Transverse colon (tissue), 4 donors: ENCODE measurements at regions not wholly inside any gene's neighbourhood (a gene's known extent, or its start where the extent isn't known, plus 50 kb on each side); places are given as distances from the start of the nearest gene placed in this dataset.

Source experiments
- DNase-seq: peaks from one replicate; pipeline ENCODE4 v3.0.0-alpha.2; 2019
- H3K27ac ChIP-seq, 4 donors: fragments of 200-600 bp; sonication (generic); 2 replicates each; pipeline ENCODE4 v1.5.1; 2016 to 2018; ENCODE audit warnings: inconsistent platforms in 4 of 4
- H3K27me3 ChIP-seq: fragments of 200-600 bp; sonication (generic); 2 replicates; pipeline ENCODE4 v1.5.1; 2017; ENCODE audit warnings: inconsistent platforms
- H3K36me3 ChIP-seq, 4 donors: fragments of 200-600 bp; sonication (generic); 2 replicates each; pipeline ENCODE4 v1.5.1; 2017 to 2019; ENCODE audit warnings: inconsistent platforms in 4 of 4
- H3K4me1 ChIP-seq, 4 donors: fragments of 200-600 bp; sonication (generic); 2 replicates each; pipeline ENCODE4 v1.5.1; 2017 to 2020; ENCODE audit warnings: inconsistent platforms in 4 of 4
- H3K4me3 ChIP-seq, 4 donors: fragments of 200-600 bp; sonication (generic); 1 replicate in 1 of 4; 2 replicates in 3 of 4; pipeline versions ENCODE4 v1.5.1 to v1.6.1; 2017 to 2019; ENCODE audit warnings: inconsistent platforms in 4 of 4
- H3K9me3 ChIP-seq, 2 donors: fragments of 200-600 bp; sonication (generic); 2 replicates each; pipeline ENCODE4 v1.5.1; 2017 to 2019; ENCODE audit warnings: inconsistent platforms in 2 of 2
- EP300 ChIP-seq: sonication (generic); formaldehyde crosslinking; IDR thresholded peaks from one replicate; pipeline ENCODE4 v1.6.1; 2017; ENCODE audit warnings: antibody characterized with exemption, low read depth
- POLR2A ChIP-seq: fragments of 450-650 bp; IDR thresholded peaks from one replicate; pipeline ENCODE4 v1.6.1; 2016; ENCODE audit warnings: antibody characterized with exemption, mild to moderate bottlenecking, moderate library complexity
- POLR2AphosphoS5 ChIP-seq, 3 donors: sonication (generic); formaldehyde crosslinking; IDR thresholded peaks; one replicate each; pipeline ENCODE4 v1.6.1; 2016; ENCODE audit warnings: antibody characterized with exemption in 3 of 3
- WGBS, 2 donors: methylation state at CpG; one replicate each; pipeline ENCODE4 v1.1.5; 2018; ENCODE audit warnings: low coverage in 1 of 2; 5-methylcytosine and 5-hydroxymethylcytosine counted together
- in situ Hi-C, 4 donors: fragments of 200-750 bp; cut with MboI; loops; one replicate each; pipeline versions ENCODE4 v1.15.0 to v1.15.1; 2017; ENCODE audit warnings: low sequenced_read_pairs in 3 of 4, low pct_ligation_motif_present in 1 of 4, low pct_unique_long_range_greater_than_20kb in 1 of 4
- intact Hi-C: fragments of 100-400 bp; cut with DNase I; formaldehyde crosslinking; loops from one replicate; pipeline ENCODE4 v1.15.1; 2023; ENCODE audit warnings: low total_unique reads
- TF ChIP-seq, protein P1 (sequence below), 5 experiments: fragments of 200-600 bp in 3 of 5; fragments of 450-650 bp in 2 of 5; sonication (generic) in 3 of 5; IDR thresholded peaks; 1 replicate in 2 of 5; 2 replicates in 3 of 5; pipeline ENCODE4 v1.5.1; 2016 to 2017; ENCODE audit warnings: antibody characterized with exemption in 5 of 5, inconsistent platforms in 3 of 5, mild to moderate bottlenecking in 2 of 5, moderate library complexity in 1 of 5

DNA sequence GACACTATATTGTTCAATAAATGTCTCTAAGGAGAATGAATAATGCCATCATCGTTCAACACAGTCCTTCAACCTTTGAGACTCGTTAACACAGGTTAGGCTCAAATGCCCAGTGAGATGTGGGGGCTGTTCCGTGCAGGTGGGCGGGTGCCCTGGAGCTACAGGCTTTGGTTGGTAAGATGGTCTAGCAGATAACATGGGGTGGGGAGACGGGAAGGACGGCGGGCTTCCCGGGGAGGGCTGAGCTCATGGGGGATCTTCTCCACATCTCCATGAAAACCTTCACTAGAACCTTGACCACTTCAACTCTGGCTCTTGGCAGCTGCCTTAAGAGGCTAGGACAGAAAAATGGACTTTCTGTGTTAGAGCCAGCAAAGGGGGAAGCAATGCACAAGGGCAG is 134.1 kb upstream of the TCERG1L start:
- intact Hi-C loops: no loop called here
- DNase-seq: no peak
- H3K4me1 ChIP-seq: no peaks in the 10 kb centered on the region
- 60 to 78% methylated on average over 1 to 8 of the region's 8 CpGs for WGBS, 2 donors
- no peak overlapping the region for H3K27ac ChIP-seq
- TF ChIP-seq POLR2AphosphoS5 (IDR thresholded peaks at IDR 0.05) (no peak), EP300 (no peak), POLR2A (no peak)
- TF ChIP-seq, protein P1, sequence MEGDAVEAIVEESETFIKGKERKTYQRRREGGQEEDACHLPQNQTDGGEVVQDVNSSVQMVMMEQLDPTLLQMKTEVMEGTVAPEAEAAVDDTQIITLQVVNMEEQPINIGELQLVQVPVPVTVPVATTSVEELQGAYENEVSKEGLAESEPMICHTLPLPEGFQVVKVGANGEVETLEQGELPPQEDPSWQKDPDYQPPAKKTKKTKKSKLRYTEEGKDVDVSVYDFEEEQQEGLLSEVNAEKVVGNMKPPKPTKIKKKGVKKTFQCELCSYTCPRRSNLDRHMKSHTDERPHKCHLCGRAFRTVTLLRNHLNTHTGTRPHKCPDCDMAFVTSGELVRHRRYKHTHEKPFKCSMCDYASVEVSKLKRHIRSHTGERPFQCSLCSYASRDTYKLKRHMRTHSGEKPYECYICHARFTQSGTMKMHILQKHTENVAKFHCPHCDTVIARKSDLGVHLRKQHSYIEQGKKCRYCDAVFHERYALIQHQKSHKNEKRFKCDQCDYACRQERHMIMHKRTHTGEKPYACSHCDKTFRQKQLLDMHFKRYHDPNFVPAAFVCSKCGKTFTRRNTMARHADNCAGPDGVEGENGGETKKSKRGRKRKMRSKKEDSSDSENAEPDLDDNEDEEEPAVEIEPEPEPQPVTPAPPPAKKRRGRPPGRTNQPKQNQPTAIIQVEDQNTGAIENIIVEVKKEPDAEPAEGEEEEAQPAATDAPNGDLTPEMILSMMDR (IDR thresholded peaks at IDR 0.05): no peak
- H3K9me3 ChIP-seq: no peaks in the 10 kb centered on the region
- no peaks in the 10 kb centered on the region for H3K36me3 ChIP-seq
- no peaks in the 10 kb centered on the region for H3K27me3 ChIP-seq
- no peak overlapping the region for H3K4me3 ChIP-seq
- in situ Hi-C loops: no loop called here

DNA sequence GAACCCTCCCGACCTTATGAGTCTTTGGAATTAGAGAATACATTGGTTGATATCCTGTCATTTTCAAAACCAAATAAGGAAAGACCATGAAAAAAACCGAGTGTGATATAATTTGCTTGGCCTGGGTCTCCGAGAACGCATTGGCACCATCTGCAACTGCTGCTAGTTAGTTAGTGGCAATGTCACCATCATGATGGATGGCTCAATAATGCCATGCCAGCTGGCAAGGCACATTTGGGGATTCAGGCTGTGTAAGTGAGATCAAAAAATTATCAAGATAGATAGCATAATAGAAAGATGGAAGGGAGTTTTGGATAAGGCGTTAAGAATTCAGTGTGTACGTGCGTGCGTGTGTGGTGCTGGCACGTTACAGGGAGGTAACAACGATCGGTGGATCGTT is 134.7 kb upstream of the TCERG1L start:
- 79 to 86% methylated on average over 11 to 12 of the region's 12 CpGs for WGBS, 2 donors
- intact Hi-C loops: no loop called here

DNA sequence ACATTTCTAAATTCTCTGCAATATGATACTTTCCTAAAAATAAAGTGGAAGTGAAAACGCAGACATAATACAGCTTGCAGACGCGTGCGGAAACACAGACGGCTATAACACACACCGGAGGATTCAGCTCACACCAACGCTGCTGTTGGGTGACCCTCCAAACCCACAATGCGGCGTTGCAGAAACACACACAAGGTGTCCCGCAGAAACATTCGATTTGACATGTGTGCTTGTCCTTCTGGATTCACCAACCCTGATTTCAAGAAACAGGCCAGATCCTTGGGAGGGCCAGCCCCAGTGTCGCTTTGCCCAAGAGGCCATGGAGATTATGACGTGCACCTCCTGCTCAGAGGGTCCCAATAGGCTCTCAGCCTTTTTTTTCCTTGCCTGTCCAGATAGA is 136.7 kb upstream of the TCERG1L start:
- Histone ChIP-seq H3K36me3 (no peaks in the 10 kb centered on the region), H3K4me1 (no peaks in the 10 kb centered on the region), H3K9me3 (no peaks in the 10 kb centered on the region), H3K27me3 (peaks cover 7% of the 10 kb centered on the region), H3K27ac (no peak overlapping the region), H3K4me3 (no peak overlapping the region)
- intact Hi-C loops (no loop called here), in situ Hi-C loops (no loop called here)
- DNase-seq: no peak
- TF ChIP-seq EP300 (no peak), POLR2AphosphoS5 (IDR thresholded peaks at IDR 0.05) (no peak), POLR2A (no peak)
- TF ChIP-seq, protein P1 (IDR thresholded peaks at IDR 0.05): no peak
- WGBS, 2 donors: 20 to 90% methylated on average over 1 to 13 of the region's 13 CpGs

More for the DNA sequence above, 134.7 kb upstream of the TCERG1L start:
- Histone ChIP-seq H3K36me3 (no peaks in the 10 kb centered on the region), H3K4me1 (no peaks in the 10 kb centered on the region), H3K27ac (no peak overlapping the region), H3K4me3 (no peak overlapping the region), H3K27me3 (no peaks in the 10 kb centered on the region), H3K9me3 (no peaks in the 10 kb centered on the region)
- in situ Hi-C loops: no loop called here
- TF ChIP-seq, protein P1 (IDR thresholded peaks at IDR 0.05): no peak
- TF ChIP-seq POLR2AphosphoS5 (IDR thresholded peaks at IDR 0.05) (no peak), POLR2A (no peak), EP300 (no peak)
- no peak for DNase-seq

DNA sequence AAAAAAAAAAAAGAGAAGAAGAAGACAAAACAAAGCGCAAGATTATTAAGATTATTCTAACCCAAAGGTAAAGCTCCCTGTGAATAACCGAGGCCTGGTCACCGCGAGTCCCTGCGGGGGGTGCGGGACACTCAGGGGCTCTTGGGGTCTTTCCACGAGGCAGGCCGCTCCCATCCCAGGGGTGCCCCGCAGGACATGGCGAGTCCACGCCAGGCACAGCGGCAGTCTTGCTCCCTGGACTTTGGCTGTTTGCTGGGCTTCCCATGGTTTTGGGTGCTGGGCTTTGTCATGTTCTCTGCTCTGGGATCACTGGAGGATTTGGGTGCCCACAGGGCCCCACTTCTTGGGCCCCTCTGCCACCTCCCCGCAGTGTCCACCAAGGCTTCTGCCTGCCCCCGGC is 137.4 kb upstream of the TCERG1L start:
- peaks cover 0 to 2% (median 0%) of the 10 kb centered on the region in 4 donors for H3K4me1 ChIP-seq
- intact Hi-C loops: no loop called here
- WGBS, 2 donors: 96 to 100% methylated on average over 1 to 14 of the region's 14 CpGs
- DNase-seq: no peak
- no peak for TF ChIP-seq EP300
- no peak for TF ChIP-seq POLR2A
- TF ChIP-seq, protein P1 (IDR thresholded peaks at IDR 0.05): no peak
- TF ChIP-seq POLR2AphosphoS5 (IDR thresholded peaks at IDR 0.05): no peak
- peaks cover 14% of the 10 kb centered on the region for H3K27me3 ChIP-seq
- no peak overlapping the region for H3K4me3 ChIP-seq
- no peaks in the 10 kb centered on the region for H3K9me3 ChIP-seq
- H3K36me3 ChIP-seq: no peaks in the 10 kb centered on the region
- in situ Hi-C loops: no loop called here
- no peak overlapping the region for H3K27ac ChIP-seq
